LHCN-M2 (cell line): ENCODE measurements at regions not wholly inside any gene's neighbourhood (a gene's known extent, or its start where the extent isn't known, plus 50 kb on each side); places are given as distances from the start of the nearest gene placed in this dataset.

Experiments used
- DNase-seq: peaks from one replicate; pipeline ENCODE4 v3.0.0-alpha.2; 2012; ENCODE audit warnings: low read depth

DNA sequence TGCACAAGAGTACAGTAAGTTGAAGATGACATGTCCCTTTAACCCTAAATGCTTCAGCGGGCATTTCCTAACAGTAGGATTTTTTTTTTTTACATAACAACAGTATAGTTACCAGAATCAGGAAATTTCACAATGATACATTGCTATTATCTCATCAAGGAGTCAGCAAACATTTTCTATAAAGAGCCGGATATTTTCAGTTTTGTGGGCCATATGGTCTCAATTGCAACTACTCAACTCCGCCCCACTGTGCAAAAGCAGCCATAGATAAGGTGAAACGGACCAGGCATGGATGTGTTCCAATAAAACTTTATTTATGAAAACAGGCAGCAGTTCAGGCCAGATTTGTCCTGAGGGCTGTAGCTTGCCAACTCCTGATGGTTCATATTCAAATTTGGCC is 130.6 kb downstream of the SMAD6 start:
- DNase-seq: peak; percentile 10

DNA sequence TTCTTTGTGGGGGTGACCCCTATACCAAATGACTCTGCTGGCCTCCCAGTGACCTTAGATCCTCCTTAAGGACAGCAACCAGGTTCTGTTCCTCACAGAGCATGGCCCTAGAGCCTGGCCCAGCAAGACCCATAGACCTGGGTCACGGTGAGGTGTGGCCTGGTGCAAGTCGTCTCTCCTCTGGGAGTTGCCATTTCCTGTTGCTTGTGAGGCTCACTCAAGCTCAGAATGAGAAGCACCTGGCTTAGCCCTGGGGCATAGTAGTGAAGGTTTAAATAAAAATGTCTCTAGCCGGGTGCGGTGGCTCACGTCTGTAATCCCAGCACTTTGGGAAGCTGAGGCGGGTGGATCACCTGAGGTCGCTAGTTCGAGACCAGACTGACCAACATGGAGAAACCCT is 131.3 kb downstream of the SMAD6 start:
- no peak for DNase-seq

DNA sequence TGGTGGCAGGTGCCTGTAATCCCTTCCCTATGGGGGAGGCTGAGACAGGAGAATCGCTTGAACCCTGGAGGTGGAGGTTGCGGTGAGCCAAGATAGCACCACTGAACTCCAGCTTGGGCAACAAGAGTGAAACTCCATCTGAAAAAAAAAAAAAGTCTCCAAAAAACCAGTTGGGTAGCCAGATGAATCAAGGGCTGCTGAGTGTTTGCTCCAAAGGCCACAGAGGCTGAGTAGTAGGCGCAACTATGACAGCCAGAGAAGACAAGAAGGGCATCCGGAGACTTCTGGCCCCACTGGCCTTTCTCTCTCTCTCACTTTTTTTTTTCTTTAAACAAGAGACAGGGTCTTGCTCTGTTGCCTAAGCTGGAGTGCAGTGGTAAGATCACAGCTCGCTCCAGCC is 131.8 kb downstream of the SMAD6 start:
- no peak for DNase-seq

DNA sequence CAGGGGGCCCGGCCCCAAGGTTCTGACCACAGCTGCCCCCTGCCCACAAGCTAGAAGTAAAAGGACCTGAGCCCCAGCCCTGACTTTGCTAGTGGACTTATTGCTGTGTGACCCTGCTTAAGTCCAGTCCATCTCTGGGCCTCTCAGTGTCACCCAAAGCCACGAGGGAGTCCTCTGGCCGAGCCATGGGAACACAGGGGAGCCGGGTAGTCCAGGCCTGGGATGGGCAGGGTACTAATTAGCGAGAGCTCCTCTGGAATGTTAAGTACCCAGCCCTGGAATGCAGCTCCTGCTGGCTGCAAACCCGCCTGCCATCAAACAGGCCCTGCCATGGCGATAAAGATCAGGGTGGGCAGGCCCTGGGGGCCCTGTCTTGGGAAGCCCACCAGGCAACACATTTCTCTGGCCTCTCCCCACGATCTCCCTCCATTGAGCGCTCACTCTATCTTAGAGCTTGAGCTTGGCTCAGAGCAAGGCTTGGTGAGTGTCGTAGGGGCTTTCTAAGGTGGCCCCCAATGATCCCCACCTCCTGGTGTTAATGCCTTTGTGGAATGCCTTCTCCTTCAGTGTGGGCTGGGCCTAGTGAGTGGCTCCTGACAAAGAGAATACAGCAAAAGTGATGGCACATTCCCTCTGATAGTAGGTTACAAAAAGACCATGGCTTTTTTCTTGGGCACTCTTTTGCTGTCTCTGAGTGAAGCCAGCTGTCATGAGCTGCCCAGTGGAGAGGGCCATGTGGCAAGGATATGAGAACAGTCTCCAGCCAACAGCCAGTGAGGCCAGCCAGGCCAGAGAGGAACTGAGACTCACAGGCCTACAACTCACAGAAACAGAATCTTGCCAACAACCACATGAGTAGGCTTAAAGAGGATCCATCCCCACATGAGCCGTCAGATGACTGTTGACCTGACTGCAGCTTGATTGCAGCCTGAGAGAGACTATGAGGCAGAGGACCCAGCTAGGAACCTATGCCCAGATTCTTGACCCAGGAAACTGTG is 133.1 kb downstream of the SMAD6 start:
- DNase-seq: peak; percentile 23

DNA sequence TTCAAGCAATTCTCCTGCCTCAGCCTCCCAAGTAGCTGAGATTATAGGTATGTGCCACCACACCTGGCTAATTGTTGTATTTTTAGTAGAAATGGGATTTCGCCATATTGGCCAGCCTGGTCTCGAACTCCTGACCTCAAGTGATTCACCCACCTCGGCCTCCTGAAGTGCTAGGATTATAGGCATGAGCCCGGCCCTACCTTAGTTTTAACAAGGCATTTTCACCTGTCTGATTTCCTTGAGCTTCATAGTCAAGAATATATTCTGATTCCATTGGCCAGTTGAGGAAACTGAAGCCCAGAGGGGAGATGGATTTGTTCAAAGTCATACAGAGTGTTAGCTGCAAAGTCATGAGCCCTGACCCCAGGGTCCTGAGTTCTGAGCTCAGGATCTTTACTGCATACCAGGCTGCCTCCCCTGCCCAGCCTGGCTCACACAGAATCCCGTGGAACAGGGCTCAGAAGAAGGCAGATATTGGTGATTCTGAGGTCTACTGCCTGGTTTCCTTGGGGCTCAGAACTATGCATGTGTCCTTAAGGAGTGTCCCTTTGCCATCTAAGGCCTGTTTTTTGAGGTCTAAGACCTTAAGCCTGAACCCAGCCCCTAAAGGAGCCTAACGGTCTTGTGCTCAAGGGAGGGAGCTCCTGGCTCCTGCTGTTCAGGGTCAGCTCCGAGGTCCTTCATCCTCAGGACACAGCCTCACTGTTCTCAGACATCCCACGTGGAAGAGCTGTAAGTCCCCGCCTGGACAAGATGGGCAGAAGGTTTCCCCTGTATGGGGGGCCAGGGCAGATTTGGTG is 134.4 kb downstream of the SMAD6 start:
- DNase-seq: no peak

DNA sequence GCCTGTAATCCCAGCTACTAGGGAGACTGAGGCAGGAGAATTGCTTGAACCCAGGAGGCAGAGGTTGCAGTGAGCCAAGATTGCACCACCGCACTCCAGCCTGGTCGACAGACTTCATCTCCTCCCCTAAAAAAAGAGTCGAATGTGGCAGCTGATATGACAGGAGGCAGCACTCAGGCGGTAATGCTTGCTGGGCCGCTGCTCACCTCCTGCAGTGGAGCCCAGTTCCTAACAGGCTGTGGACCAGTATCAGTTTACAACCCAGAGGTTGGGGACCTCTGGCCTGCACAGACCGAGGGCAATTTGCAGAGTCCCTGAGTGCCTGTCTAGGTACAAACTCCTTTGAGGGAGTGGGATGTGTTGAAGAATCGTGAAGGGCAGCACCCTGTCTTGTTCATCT is 136.2 kb downstream of the SMAD6 start:
- DNase-seq: no peak

DNA sequence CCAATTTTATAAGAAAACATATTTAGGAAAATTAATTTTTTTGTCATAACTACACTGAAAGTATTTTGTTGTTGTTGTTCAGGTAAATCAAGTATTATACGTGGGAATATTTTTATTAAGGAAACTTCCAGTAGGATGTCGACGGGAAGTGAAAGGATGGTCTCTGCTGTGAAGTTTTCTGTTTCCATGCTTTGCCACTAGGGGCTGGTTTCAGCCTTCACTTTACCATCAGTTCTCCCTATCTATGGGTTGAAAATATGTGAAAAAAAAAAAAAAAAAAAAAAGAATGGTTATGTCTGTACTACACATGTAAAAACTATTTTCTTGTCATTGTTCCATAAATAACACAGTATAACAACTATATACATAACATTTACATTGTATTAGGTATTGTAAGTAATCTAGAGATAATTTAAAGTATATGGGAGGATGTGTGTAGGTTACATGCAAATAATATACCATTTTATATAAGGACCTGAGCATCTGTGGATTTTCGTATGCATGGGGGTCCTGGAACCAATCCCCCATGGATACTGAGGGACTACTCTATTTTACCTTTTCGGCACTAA is 136.7 kb downstream of the SMAD6 start:
- peak; percentile 45 for DNase-seq

DNA sequence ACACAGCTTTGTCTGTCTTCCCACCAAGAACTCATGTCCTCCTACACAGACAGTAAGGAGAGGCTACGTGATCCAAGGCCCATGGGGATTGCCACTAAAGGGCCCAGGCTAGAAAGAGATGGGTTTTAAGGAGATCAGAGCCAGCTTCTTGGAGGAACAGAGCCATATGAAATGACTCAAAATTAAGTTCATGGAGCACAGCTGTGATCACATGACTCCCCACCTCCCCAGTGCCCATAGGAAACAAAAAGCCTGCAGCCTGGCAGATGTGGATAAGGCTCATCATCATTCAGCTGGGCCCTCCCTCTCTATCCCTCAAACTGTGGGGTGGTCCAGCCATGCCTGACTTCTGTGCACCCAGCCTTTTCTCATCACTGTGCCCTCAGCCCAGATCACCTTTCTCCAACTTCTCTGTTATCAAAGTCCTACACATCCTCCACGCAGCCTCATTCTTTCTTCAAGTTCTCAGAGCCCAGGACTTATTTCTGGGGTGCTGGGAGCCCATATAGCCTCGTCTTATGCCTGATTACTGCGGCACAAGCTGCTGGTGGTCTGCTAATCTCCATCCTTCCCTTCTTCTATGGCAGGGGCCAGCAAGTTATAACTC is 137.6 kb downstream of the SMAD6 start:
- DNase-seq: peak; percentile 42

DNA sequence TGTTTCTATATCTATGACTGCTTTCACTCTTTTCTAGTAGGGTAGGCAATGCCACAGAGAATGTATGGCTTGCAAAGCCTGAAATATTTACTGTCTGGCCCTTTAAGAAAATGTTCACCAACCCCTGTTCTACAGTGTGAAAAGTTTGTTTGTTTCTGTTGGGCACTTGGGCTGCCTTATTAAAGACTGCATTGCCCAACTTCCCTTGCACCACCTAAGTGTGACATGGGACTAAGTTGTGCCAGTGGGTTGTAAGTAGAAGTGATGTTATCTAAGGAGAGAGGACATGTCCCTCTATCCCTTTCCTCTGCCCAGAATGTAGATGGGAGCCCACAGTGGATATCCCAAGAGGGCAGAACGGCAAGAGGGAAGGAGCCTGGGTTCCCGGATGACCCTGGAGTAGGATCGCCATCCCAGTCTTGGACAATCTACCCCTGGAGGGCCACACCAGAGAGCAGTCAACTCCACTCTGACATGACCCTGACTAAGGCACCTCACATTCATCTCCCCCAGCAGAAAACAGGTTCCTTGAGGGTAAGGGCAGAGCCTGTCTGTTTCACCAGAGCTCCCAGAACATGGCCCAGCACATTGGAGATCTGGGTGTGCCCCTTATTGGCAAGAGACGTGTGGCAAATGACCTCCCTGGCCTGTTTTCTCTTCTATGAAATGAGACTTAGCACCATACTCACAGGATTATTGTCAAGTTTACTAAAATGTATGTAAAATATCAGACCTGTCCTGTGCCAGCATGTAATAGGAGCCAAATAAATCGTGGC is 138.8 kb downstream of the SMAD6 start:
- DNase-seq: no peak

DNA sequence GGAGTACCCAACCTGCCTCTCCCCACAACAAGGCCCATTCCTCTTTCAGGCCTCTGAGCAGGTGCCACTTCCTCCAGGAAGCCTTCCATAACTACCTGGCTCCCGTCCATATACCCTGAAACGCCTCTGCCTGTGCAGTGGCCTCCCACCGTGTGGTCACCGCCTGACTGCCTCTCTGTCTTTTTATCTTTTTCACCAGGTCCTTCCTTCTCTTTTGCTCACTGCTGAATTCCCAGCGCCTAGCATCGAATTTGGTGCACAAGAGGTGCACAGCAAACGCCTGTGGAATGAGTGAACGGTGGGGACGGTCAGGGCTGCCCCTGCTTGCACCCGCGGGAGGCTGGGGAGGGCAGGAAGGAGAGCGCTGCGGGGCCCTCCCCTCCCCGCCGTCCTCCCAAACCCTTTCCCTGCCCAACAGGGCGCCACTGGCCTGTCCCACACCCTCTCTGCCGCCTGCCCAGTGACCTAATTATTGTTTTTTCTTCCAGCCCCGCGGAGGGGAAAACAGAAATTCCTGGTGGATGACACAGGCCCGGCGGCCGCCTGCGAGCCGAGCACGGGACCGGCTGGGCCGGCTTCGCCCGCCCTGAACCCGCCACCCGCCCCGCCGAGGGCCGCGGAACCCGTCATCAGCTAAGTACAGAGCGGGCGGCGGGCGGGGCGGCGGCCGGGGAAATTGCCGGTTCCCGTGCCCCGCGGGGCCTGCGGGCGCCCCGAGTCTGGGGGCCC is 140.1 kb downstream of the SMAD6 start:
- peak; percentile 90 for DNase-seq

DNA sequence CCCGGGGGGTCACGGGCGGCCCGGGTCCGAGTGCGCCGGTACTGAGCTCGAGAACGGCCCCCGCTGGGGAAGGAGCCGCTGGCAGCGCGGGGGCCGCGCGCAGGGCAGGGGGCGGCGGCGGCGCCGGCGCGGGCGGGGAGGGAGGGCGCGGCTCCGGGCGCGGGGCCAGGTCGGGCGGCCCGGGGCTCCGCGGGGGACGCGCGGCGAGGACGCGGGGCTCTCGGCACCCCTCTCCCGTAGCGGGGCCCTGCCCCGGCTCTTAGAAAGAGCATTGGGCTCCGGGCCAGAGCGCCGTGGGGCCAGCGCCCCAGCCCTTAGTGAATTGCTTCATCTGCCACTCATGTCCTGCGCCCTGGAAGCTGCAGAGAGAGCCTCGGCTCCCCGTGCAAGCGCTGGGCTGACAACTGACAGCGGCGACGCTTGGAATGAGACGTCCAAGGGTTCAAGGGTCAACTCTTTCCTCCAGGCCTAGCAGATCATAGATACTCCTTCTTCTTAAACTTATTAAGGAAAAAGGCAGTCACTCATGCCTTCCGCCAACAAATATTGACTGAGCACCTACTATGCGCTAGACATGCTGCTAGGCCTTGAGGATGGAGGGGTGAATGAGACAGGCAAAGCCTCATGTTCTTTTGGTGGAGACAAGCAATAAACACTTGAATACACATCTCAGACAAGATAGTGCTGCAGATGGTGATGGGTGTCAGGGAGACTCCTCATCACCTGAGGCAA is 140.8 kb downstream of the SMAD6 start:
- peak; percentile 72 for DNase-seq

DNA sequence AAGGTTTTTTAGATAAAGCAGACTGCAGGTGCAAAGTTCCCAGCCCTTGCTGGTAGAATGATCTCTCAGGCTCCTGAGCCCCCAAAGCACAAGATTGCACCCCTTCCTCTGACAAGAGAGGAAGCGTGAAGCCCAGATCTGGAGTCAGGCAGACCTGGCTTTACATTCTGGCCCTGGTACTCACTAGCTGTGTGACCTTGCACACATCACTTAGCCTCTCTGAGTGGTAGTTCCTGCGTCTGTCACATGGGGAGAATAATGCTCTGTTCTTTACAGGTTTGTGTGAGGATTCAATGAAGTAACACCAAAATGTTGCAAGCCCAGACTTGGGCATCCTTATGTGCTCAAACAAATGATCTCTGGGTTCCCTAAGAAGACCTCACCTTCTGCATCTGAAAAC is 141.5 kb downstream of the SMAD6 start:
- no peak for DNase-seq

DNA sequence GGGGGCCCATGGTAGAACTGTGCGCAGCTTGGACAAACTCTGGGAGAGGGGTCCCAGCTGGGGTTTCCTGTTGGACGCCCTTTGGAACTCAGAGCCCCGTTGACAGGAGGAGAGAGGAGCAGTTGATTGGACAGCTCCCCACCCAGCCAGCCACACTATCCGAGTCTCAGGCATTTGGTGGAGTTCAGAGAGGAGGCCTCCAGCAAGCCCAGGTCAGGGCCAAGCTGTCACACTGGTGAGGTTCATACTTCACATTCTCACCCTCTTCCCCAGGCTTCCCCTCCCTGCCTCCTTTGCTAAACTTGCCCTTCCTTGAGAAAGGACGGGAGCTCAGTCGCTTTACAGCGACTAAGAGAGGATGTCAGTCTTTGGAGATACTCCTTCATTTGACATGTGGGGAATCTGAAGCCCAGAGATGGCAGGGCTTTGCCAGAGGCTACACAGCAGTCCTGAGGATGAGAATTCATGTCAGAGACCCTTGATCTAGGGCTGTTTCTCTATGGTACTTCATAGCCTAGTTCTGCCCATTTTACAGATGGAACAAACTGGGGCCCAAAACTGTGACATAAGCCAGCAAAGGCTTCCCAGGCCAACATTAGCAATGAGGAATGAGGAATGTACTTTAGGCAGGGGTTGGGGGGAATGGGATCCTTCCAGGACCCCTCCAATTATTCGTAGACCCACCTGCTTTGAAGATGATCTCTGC is 142.2 kb downstream of the SMAD6 start:
- no peak for DNase-seq

DNA sequence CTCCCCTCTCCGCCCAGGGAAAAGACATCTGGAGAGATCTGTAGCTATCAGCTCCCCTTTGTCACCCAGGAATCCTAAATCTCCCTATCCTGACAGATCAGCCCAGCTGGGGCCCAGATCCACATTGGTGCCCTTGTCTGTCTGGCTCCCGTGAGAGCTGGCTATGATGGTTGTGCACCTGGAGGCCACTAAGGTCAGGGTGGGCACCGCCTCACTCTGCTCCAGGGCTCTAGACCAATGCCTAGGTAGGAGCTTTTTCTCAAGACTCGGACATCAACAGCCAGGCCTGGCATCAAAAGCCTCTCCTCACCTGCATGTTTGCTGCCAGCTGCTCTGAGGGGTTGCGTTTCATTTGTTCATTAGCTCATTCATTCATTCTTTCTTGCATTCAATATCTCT is 142.7 kb downstream of the SMAD6 start:
- no peak for DNase-seq

DNA sequence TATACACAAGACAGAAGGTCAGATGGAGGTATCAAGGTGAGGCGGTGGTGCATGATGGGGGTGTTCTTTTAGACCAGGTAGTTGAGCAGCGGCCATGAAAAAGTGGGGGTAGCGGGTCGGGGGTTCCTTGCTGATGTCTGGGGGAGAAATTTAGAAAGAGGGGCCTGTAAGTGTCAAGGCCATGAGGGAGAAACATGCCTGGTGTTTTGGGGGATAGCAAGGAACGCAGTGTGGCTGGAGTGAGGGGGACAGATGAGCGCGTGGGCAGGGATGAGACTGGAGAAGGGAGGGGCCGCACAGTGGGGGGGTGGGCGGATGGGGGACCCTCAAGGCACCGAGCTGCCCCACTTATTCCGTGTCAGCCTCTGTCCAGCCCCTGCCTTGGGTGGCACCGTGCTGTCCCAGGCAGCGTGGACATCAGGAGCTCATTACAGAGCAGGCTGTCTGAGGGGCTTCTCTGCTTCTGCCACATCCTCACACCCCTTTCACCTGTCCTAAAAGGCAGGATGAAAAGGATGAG is 143.3 kb downstream of the SMAD6 start:
- no peak for DNase-seq

DNA sequence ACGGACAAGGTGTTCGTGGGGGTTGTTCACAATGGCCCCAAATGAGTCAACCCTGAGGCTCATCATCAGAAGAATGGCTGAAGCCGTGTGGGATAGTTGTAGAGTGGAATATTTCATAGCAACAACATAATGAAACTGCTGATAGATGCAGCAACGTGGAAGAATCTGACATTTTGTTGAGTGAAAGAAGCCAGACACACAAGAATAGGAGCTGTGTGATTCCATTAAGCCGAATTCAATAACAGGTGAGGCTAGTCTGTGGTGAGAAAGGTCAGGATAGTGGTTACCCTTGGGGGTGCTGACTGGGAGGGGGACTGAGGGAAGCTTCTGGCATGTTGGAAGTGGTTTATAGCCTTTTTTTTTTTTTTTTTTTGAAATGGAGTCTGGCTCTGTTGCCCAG is 144.0 kb downstream of the SMAD6 start:
- peak; percentile 46 for DNase-seq

DNA sequence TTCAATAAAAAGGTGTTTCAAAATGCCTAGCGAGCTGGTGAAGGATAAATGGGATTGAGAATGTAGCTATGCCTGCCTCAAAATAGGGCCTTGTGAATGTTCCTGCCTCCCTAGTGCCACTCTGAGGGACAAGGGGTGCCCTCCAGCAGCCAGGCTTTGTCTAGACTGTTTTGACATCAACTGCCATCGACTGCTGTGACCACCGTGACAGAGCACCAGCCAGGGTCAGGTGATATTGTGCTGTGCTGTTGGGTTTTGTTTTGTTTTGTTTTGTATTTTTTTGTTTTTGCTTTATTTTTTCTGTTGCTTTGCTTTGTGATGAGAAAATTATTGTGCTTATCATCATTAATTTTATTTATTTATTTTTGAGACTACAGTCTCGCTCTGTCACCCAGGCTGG is 144.8 kb downstream of the SMAD6 start:
- no peak for DNase-seq

DNA sequence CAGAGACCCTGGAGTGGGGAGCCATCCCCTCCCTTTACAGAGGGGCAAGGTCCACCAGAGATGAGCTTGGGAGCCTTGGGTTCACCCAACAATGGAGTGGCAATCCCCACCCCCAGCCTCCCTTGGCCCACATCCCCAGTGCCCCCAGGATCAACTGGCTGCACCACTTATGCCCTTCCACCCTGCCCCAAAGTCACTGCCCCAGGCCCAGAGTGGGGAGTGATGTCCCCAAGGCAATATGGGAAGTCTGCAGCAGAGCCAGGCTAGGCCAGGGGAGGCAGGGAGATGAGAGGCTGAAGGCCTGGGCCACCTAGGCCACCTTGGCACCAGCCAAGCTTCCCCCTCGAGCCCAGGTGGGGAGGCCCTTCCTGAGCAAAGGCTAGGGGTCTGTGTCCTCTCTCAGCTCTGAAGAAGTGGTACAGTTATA is 145.5 kb downstream of the SMAD6 start:
- DNase-seq: no peak

DNA sequence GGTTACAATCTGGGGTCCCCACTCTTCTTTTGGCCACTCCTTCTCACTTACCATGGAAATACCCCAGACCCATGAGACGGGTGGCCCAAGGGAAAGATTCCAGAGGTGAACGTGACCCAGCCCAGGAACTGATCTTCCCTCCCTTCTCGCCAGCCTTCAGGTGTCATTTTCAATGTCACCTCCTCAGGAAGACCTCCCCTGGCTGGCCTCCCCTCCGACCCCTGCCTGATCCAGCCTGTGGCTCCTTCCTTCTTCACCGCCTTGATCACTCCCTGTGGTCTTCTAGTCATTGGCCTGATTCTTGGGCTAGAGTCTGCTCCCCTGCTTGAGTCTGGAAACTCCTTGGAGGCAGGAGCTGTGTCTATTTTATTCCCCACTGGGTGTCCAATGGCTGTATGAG is 146.1 kb downstream of the SMAD6 start:
- DNase-seq: no peak
